ENCODE measurements at regions not wholly inside any gene's neighbourhood (a gene's known extent, or its start where the extent isn't known, plus 50 kb on each side); places are given as distances from the start of the nearest gene placed in this dataset.

- TF ChIP-seq CTCF (conservative IDR thresholded peaks at IDR 0.05 in 1 of 2, IDR thresholded peaks at IDR 0.05 in 1 of 2; ENCODE audit: extremely low read depth in 1 of 2, insufficient read depth in 1 of 2, low read depth in 1 of 2, low read length in 2 of 2) (no peak), EZH2 (IDR thresholded peaks at IDR 0.05; ENCODE audit: borderline replicate concordance, low read length) (no peak)
Observed at GRCh38 chr3:106058475-106058874, 189.7 kb upstream of the CBLB start.

All from mammary epithelial cell (primary cell).